ENCODE measurements at regions not wholly inside any gene's neighbourhood (a gene's known extent, or its start where the extent isn't known, plus 50 kb on each side); places are given as distances from the start of the nearest gene placed in this dataset.

- TF ChIP-seq POLR2AphosphoS5 (IDR thresholded peaks at IDR 0.05; ENCODE audit: low read depth, low read length) = no peak
- TF ChIP-seq CTCF (IDR thresholded peaks at IDR 0.05) = no peak
- TF ChIP-seq, protein P1, sequence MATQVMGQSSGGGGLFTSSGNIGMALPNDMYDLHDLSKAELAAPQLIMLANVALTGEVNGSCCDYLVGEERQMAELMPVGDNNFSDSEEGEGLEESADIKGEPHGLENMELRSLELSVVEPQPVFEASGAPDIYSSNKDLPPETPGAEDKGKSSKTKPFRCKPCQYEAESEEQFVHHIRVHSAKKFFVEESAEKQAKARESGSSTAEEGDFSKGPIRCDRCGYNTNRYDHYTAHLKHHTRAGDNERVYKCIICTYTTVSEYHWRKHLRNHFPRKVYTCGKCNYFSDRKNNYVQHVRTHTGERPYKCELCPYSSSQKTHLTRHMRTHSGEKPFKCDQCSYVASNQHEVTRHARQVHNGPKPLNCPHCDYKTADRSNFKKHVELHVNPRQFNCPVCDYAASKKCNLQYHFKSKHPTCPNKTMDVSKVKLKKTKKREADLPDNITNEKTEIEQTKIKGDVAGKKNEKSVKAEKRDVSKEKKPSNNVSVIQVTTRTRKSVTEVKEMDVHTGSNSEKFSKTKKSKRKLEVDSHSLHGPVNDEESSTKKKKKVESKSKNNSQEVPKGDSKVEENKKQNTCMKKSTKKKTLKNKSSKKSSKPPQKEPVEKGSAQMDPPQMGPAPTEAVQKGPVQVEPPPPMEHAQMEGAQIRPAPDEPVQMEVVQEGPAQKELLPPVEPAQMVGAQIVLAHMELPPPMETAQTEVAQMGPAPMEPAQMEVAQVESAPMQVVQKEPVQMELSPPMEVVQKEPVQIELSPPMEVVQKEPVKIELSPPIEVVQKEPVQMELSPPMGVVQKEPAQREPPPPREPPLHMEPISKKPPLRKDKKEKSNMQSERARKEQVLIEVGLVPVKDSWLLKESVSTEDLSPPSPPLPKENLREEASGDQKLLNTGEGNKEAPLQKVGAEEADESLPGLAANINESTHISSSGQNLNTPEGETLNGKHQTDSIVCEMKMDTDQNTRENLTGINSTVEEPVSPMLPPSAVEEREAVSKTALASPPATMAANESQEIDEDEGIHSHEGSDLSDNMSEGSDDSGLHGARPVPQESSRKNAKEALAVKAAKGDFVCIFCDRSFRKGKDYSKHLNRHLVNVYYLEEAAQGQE (IDR thresholded peaks at IDR 0.05; ENCODE audit: low read depth, low read length) = no peak
- no peak for TF ChIP-seq IRF3 (IDR thresholded peaks at IDR 0.05; ENCODE audit: low read depth, low read length)
- TF ChIP-seq TAF1 (IDR thresholded peaks at IDR 0.05; ENCODE audit: borderline replicate concordance, low read depth, low read length) = no peak
Observed at GRCh38 chr5:121698690-121699089, 153.0 kb upstream of the FTMT start.

Data from SK-N-SH (cell line).